GM12864 (cell line): ENCODE measurements at regions not wholly inside any gene's neighbourhood (a gene's known extent, or its start where the extent isn't known, plus 50 kb on each side); places are given as distances from the start of the nearest gene placed in this dataset.
"Not testable (repeated sequence)": the region's sequence is repeated elsewhere in the genome, so short reads cannot be mapped to it uniquely, and the experiment has no call there.

Experiments
- DNase-seq: peaks from one replicate; pipeline ENCODE4 v3.0.0-alpha.2; 2011; ENCODE audit warnings: low read depth
- H3K4me3 ChIP-seq: 2 replicates; pipeline ENCODE4 v1.5.1; 2011; ENCODE audit warnings: mild to moderate bottlenecking, low read depth, low read length, control low read depth
- CTCF ChIP-seq: IDR thresholded peaks from 2 replicates; pipeline ENCODE4 v1.5.1; 2011; ENCODE audit warnings: low read depth, mild to moderate bottlenecking, moderate library complexity, low read length, control low read depth, inconsistent platforms; ENCODE audit errors: missing control alignments

- no peak for DNase-seq
- TF ChIP-seq CTCF: no peak
- no peak overlapping the region for H3K4me3 ChIP-seq
Observed at GRCh38 chr10:125605167-125605566, 77.8 kb downstream of the TEX36 start.

- no peak for TF ChIP-seq CTCF
Observed at GRCh38 chr10:125602825-125603224, 80.1 kb downstream of the TEX36 start.

GRCh38 chr10:125599194-125599593, 83.8 kb downstream of the TEX36 start:
- no peak for DNase-seq
- no peak overlapping the region; the same call in 1 of the 2 replicates for H3K4me3 ChIP-seq
- no peak for TF ChIP-seq CTCF

More at GRCh38 chr10:125602825-125603224, 80.1 kb downstream of the TEX36 start:
- H3K4me3 ChIP-seq: no peak overlapping the region
- DNase-seq: no peak

GRCh38 chr10:125595911-125596310, 87.1 kb downstream of the TEX36 start:
- no peak overlapping the region for H3K4me3 ChIP-seq
- no peak for DNase-seq
- TF ChIP-seq CTCF: no peak

GRCh38 chr10:125593644-125594043, 89.3 kb downstream of the TEX36 start:
- DNase-seq: no peak
- H3K4me3 ChIP-seq: no peak overlapping the region
- no peak for TF ChIP-seq CTCF

- no peak overlapping the region for H3K4me3 ChIP-seq
- TF ChIP-seq CTCF: no peak
- no peak for DNase-seq
Observed at GRCh38 chr10:125592897-125593296, 90.1 kb downstream of the TEX36 start.

GRCh38 chr10:125591886-125592285, 91.1 kb downstream of the TEX36 start:
- no peak for DNase-seq
- no peak for TF ChIP-seq CTCF
- no peak overlapping the region for H3K4me3 ChIP-seq

- DNase-seq, H3K4me3 ChIP-seq: not testable (repeated sequence)
Observed at GRCh38 chr10:125588738-125589137, 94.2 kb downstream of the TEX36 start.
